Kidney epithelial cell (primary cell): ENCODE measurements at regions not wholly inside any gene's neighbourhood (a gene's known extent, or its start where the extent isn't known, plus 50 kb on each side); places are given as distances from the start of the nearest gene placed in this dataset.

Source experiments
- DNase-seq: peaks from one replicate; pipeline ENCODE4 v3.0.0-alpha.2; 2010; ENCODE audit warnings: low read depth
- H3K27me3 ChIP-seq: 2 replicates; pipeline ENCODE4 v1.6.0; 2011; ENCODE audit warnings: low read length; ENCODE audit not compliant: control insufficient read depth, insufficient read depth
- H3K36me3 ChIP-seq: 2 replicates; pipeline ENCODE4 v1.5.1; 2011; ENCODE audit warnings: low read length; ENCODE audit not compliant: control insufficient read depth, insufficient read depth
- H3K4me3 ChIP-seq: 2 replicates; pipeline ENCODE4 v1.5.1; 2011; ENCODE audit warnings: low read depth, mild to moderate bottlenecking, control low read depth, low read length
- CTCF ChIP-seq: IDR thresholded peaks from 2 replicates; pipeline ENCODE4 v1.5.1; 2011; ENCODE audit warnings: mild to moderate bottlenecking, moderate library complexity, low read length, control low read depth, inconsistent platforms; ENCODE audit not compliant: insufficient read depth, poor library complexity, severe bottlenecking

GRCh38 chr6:48912503-48912902 is 550.5 kb downstream of the MMUT start:
- H3K36me3 ChIP-seq: no peaks in the 10 kb centered on the region
- TF ChIP-seq CTCF: no peak
- no peak for DNase-seq
- H3K4me3 ChIP-seq: no peak overlapping the region
- H3K27me3 ChIP-seq: no peaks in the 10 kb centered on the region

- no peak for DNase-seq
- TF ChIP-seq CTCF: no peak
- H3K4me3 ChIP-seq: no peak overlapping the region
- H3K27me3 ChIP-seq: no peaks in the 10 kb centered on the region
- H3K36me3 ChIP-seq: no peaks in the 10 kb centered on the region
These were observed 558.2 kb downstream of the MMUT start for GRCh38 chr6:48904809-48905208.

GRCh38 chr6:48894469-48894868 is 568.6 kb downstream of the MMUT start:
- H3K4me3 ChIP-seq: no peak overlapping the region
- no peaks in the 10 kb centered on the region for H3K36me3 ChIP-seq
- DNase-seq: no peak
- H3K27me3 ChIP-seq: no peaks in the 10 kb centered on the region
- TF ChIP-seq CTCF: no peak

- Histone ChIP-seq H3K4me3 (no peak overlapping the region), H3K36me3 (no peaks in the 10 kb centered on the region), H3K27me3 (no peaks in the 10 kb centered on the region)
- TF ChIP-seq CTCF: no peak
- no peak for DNase-seq
These were observed 570.0 kb downstream of the MMUT start for GRCh38 chr6:48893048-48893447.

GRCh38 chr6:48891308-48891707 is 571.7 kb downstream of the MMUT start:
- Histone ChIP-seq H3K4me3 (no peak overlapping the region), H3K27me3 (no peaks in the 10 kb centered on the region), H3K36me3 (no peaks in the 10 kb centered on the region)
- DNase-seq: no peak
- no peak for TF ChIP-seq CTCF

- no peak for DNase-seq
- no peaks in the 10 kb centered on the region for H3K27me3 ChIP-seq
- H3K36me3 ChIP-seq: no peaks in the 10 kb centered on the region
- no peak for TF ChIP-seq CTCF
- no peak overlapping the region for H3K4me3 ChIP-seq
These were observed 573.6 kb downstream of the MMUT start for GRCh38 chr6:48889429-48889828.
